ENCODE measurements at regions not wholly inside any gene's neighbourhood (a gene's known extent, or its start where the extent isn't known, plus 50 kb on each side); places are given as distances from the start of the nearest gene placed in this dataset.

DNA sequence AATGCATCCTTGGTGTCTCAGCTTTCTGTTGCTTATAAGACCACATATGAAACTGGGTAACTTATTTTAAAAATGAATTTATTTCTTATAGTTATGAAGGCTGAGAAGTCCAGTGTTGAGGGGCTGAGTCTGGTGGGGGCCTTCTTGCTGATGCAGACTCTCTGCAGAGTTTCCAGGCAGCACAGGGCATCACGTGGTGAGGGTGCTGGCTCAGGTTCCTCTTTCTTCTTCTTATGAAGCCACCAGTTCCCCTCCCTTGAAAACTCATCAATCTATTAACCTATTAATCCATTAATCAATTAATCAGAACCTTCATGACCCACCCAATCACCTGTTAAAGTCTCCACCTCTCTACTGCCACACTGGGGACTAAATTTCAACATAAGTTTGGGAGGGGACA, 595.6 kb upstream of the NRP1 start:
- Histone ChIP-seq H3K9ac (ENCODE audit: insufficient read length, low read depth) (no peak overlapping the region), H3K9me3 (ENCODE audit: insufficient read depth, low read length) (no peaks in the 10 kb centered on the region), H3K36me3 (ENCODE audit: insufficient read depth, insufficient read length, low read length) (no peaks in the 10 kb centered on the region), H3K4me3 (ENCODE audit: insufficient read length, low read depth) (no peak overlapping the region), H3K27me3 (ENCODE audit: insufficient read depth, insufficient read length) (no peaks in the 10 kb centered on the region), H3K4me1 (ENCODE audit: insufficient read depth, insufficient read length) (no peaks in the 10 kb centered on the region)
- DNase-seq (ENCODE audit: low read depth, low spot score): no peak
- TF ChIP-seq YY1 (IDR thresholded peaks at IDR 0.05; ENCODE audit: insufficient read depth, insufficient read length): no peak
- TF ChIP-seq ZNF274 (IDR thresholded peaks at IDR 0.05; ENCODE audit: low read depth, low read length): no peak
- TF ChIP-seq SUZ12 (IDR thresholded peaks at IDR 0.05; ENCODE audit: extremely low read depth, insufficient read depth, insufficient read length): no peak

DNA sequence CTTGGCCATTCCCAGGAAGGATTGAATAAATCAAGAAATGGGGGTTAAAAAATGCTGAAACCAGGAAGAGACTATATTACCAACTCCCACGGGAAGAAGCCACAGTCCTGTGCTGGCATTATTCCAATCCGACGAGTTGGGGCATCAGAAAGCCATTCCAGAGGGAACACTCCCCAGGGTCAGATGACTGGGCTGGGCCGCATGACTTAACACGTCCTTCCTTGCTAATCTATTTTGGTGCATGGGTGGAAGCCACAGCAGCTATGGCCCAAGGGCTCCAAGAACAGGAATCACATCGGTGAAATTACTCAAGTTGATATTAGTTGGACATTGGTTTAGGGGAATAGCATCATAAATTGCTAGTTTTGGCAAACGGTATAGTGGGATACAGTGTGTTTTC, 592.9 kb upstream of the NRP1 start:
- H3K4me3 ChIP-seq (ENCODE audit: insufficient read length, low read depth): no peak overlapping the region
- DNase-seq (ENCODE audit: low read depth, low spot score): no peak
- no peak overlapping the region for H3K9ac ChIP-seq (ENCODE audit: insufficient read length, low read depth)
- no peaks in the 10 kb centered on the region for H3K4me1 ChIP-seq (ENCODE audit: insufficient read depth, insufficient read length)
- H3K9me3 ChIP-seq (ENCODE audit: insufficient read depth, low read length): no peaks in the 10 kb centered on the region
- H3K27me3 ChIP-seq (ENCODE audit: insufficient read depth, insufficient read length): no peaks in the 10 kb centered on the region
- TF ChIP-seq ZNF274 (IDR thresholded peaks at IDR 0.05; ENCODE audit: low read depth, low read length): no peak
- TF ChIP-seq YY1 (IDR thresholded peaks at IDR 0.05; ENCODE audit: insufficient read depth, insufficient read length): no peak
- no peak for TF ChIP-seq SUZ12 (IDR thresholded peaks at IDR 0.05; ENCODE audit: extremely low read depth, insufficient read depth, insufficient read length)
- H3K36me3 ChIP-seq (ENCODE audit: insufficient read depth, insufficient read length, low read length): no peaks in the 10 kb centered on the region

DNA sequence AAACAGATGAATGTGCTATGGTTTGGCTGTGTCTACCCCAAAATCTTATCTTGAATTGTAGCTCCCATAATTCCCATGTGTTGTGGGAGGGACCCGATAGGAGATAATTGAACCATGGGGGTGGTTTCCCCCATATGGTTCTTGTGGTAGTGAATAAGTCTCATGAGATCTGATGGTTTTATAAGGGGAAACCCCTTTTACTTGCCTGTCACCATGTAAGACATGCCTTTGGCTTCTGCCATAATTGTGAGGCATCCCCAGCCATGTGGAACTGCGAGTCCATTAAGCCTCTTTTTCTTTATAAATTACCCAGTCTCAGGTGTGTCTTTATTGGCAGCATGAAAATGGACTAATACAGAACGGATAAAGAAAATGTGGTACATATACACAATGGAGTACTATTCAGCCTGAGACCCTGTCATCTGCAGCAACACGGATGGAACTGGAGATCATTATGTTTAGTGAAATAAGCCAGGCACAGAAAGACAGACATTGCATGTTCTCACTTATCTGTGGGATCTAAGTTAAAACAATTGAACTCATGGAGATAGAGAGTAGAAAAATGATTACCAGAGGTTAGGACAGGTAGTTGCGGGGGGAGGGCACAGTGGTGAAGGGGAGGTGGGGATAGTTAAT, 587.6 kb upstream of the NRP1 start:
- no peaks in the 10 kb centered on the region for H3K27me3 ChIP-seq (ENCODE audit: insufficient read depth, insufficient read length)
- H3K9ac ChIP-seq (ENCODE audit: insufficient read length, low read depth): no peak overlapping the region
- no peaks in the 10 kb centered on the region for H3K4me1 ChIP-seq (ENCODE audit: insufficient read depth, insufficient read length)
- H3K36me3 ChIP-seq (ENCODE audit: insufficient read depth, insufficient read length, low read length): no peaks in the 10 kb centered on the region
- no peak overlapping the region for H3K4me3 ChIP-seq (ENCODE audit: insufficient read length, low read depth)
- no peak for TF ChIP-seq YY1 (IDR thresholded peaks at IDR 0.05; ENCODE audit: insufficient read depth, insufficient read length)
- TF ChIP-seq ZNF274 (IDR thresholded peaks at IDR 0.05; ENCODE audit: low read depth, low read length): no peak
- no peak for TF ChIP-seq SUZ12 (IDR thresholded peaks at IDR 0.05; ENCODE audit: extremely low read depth, insufficient read depth, insufficient read length)
- no peak for DNase-seq (ENCODE audit: low read depth, low spot score)
- 0 out of 2 replicates have a peak, but pooled peaks cover 4% of the 10 kb centered on the region for H3K9me3 ChIP-seq (ENCODE audit: insufficient read depth, low read length)

DNA sequence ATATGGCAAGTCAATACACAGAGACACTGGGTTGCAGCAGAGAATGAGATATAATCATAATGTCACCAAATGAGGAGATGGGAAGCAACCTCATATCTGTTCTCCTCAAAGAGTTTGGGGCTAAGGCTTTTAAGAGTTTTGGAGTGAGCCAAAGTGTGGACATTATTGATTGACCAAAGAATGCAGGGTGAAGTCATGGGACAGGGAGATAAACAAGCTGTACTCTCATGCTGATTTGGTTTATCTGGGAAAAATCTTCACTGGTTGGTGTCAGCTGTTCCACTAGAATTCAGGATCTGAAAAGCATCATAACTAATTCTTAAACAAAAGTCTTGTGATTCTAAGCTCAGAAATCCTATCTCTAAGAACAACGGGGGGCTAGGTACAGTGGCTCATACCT, 585.9 kb upstream of the NRP1 start:
- H3K4me1 ChIP-seq (ENCODE audit: insufficient read depth, insufficient read length): no peaks in the 10 kb centered on the region
- TF ChIP-seq YY1 (IDR thresholded peaks at IDR 0.05; ENCODE audit: insufficient read depth, insufficient read length): no peak
- TF ChIP-seq SUZ12 (IDR thresholded peaks at IDR 0.05; ENCODE audit: extremely low read depth, insufficient read depth, insufficient read length): no peak
- TF ChIP-seq ZNF274 (IDR thresholded peaks at IDR 0.05; ENCODE audit: low read depth, low read length): no peak
- no peaks in the 10 kb centered on the region for H3K27me3 ChIP-seq (ENCODE audit: insufficient read depth, insufficient read length)
- H3K36me3 ChIP-seq (ENCODE audit: insufficient read depth, insufficient read length, low read length): no peaks in the 10 kb centered on the region
- H3K9ac ChIP-seq (ENCODE audit: insufficient read length, low read depth): no peak overlapping the region
- DNase-seq (ENCODE audit: low read depth, low spot score): no peak
- no peak overlapping the region for H3K4me3 ChIP-seq (ENCODE audit: insufficient read length, low read depth)
- H3K9me3 ChIP-seq (ENCODE audit: insufficient read depth, low read length): 0 out of 2 replicates have a peak, but pooled peaks cover 4% of the 10 kb centered on the region

DNA sequence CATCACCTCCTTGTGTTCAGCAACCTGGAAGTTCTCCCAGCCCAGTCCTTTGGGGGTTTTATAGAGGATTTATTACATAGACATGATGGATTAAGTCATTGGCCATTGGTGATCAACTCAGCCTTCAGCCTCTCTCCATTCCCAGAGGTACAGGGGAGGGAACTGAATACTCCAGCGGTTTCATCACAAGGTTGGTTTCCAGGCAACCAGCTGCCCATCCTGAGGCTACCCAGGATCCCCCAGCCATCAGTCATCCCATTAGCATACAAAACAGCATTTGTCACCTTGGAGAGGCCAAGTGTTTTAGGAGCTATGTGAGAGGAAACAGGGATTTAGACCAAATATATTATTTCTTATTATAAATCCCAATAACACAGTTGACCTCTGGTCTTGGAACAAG, 584.8 kb upstream of the NRP1 start:
- DNase-seq (ENCODE audit: low read depth, low spot score): no peak
- Histone ChIP-seq H3K4me1 (ENCODE audit: insufficient read depth, insufficient read length) (no peaks in the 10 kb centered on the region), H3K36me3 (ENCODE audit: insufficient read depth, insufficient read length, low read length) (no peaks in the 10 kb centered on the region), H3K9ac (ENCODE audit: insufficient read length, low read depth) (no peak overlapping the region), H3K4me3 (ENCODE audit: insufficient read length, low read depth) (no peak overlapping the region), H3K9me3 (ENCODE audit: insufficient read depth, low read length) (0 out of 2 replicates have a peak, but pooled peaks cover 4% of the 10 kb centered on the region), H3K27me3 (ENCODE audit: insufficient read depth, insufficient read length) (no peaks in the 10 kb centered on the region)
- TF ChIP-seq YY1 (IDR thresholded peaks at IDR 0.05; ENCODE audit: insufficient read depth, insufficient read length): no peak
- TF ChIP-seq ZNF274 (IDR thresholded peaks at IDR 0.05; ENCODE audit: low read depth, low read length): no peak
- TF ChIP-seq SUZ12 (IDR thresholded peaks at IDR 0.05; ENCODE audit: extremely low read depth, insufficient read depth, insufficient read length): no peak

DNA sequence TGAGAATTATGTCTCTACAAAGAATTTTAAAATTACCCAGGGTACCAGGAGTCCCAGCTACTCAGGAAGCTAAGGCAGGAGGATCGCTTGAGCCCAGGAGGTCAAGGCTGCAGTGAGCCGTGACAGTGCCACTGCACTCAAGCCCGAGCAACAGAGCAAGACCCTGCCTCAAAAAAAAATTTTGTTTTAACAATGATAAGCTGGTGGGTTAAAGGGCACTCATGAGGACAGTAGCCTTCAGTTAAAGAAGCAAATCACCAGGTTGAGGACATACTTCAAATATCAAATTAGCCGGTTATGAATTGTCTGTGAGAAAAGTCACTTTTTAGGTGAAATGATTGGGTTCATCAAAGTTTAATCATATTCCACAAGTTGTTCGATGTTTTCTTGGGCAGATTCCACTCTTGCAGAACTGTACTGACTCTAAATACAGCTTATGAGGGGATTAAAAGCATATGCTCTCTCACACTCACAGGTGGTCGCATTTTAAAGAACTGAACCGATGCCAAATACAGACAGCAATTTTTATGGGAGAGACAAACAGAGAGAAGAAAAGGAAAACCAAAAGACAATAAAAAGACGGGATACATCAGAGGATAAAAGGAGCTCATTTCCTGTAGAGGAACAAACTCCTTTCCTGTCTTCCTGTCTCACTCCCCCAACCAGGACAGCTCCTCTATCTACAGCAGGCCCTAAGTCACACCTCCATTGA, 582.8 kb upstream of the NRP1 start:
- no peak for TF ChIP-seq ZNF274 (IDR thresholded peaks at IDR 0.05; ENCODE audit: low read depth, low read length)
- TF ChIP-seq SUZ12 (IDR thresholded peaks at IDR 0.05; ENCODE audit: extremely low read depth, insufficient read depth, insufficient read length): no peak
- no peak for TF ChIP-seq YY1 (IDR thresholded peaks at IDR 0.05; ENCODE audit: insufficient read depth, insufficient read length)
- Histone ChIP-seq H3K27me3 (ENCODE audit: insufficient read depth, insufficient read length) (no peaks in the 10 kb centered on the region), H3K36me3 (ENCODE audit: insufficient read depth, insufficient read length, low read length) (no peaks in the 10 kb centered on the region), H3K4me3 (ENCODE audit: insufficient read length, low read depth) (no peak overlapping the region), H3K9me3 (ENCODE audit: insufficient read depth, low read length) (0 out of 2 replicates have a peak, but pooled peaks cover 4% of the 10 kb centered on the region), H3K4me1 (ENCODE audit: insufficient read depth, insufficient read length) (no peaks in the 10 kb centered on the region), H3K9ac (ENCODE audit: insufficient read length, low read depth) (no peak overlapping the region)
- DNase-seq (ENCODE audit: low read depth, low spot score): no peak

DNA sequence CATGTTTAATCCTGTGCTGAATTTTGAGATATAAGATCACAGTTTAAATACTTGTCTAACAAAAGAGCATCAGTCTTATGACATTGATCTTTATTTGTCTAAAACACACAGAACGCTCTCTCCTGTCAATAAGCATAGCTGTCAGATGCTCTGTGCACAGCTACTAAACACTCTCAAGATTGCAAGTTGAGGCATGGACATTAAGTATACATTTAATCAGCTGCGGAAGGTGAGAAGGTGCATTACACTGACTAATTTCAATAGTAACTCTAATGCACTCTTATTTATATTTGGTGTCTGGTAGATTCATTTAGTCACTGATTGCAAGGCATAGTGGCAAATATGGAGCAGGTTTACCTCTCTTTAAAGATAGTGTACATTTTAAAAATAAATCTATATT, 580.3 kb upstream of the NRP1 start:
- Histone ChIP-seq H3K9ac (ENCODE audit: insufficient read length, low read depth) (no peak overlapping the region), H3K9me3 (ENCODE audit: insufficient read depth, low read length) (0 out of 2 replicates have a peak, but pooled peaks cover 3% of the 10 kb centered on the region), H3K4me3 (ENCODE audit: insufficient read length, low read depth) (no peak overlapping the region), H3K36me3 (ENCODE audit: insufficient read depth, insufficient read length, low read length) (no peaks in the 10 kb centered on the region), H3K4me1 (ENCODE audit: insufficient read depth, insufficient read length) (no peaks in the 10 kb centered on the region), H3K27me3 (ENCODE audit: insufficient read depth, insufficient read length) (no peaks in the 10 kb centered on the region)
- no peak for DNase-seq (ENCODE audit: low read depth, low spot score)
- TF ChIP-seq SUZ12 (IDR thresholded peaks at IDR 0.05; ENCODE audit: extremely low read depth, insufficient read depth, insufficient read length): no peak
- no peak for TF ChIP-seq YY1 (IDR thresholded peaks at IDR 0.05; ENCODE audit: insufficient read depth, insufficient read length)
- TF ChIP-seq ZNF274 (IDR thresholded peaks at IDR 0.05; ENCODE audit: low read depth, low read length): no peak

All from NT2/D1 (cell line).